ENCODE measurements at regions not wholly inside any gene's neighbourhood (a gene's known extent, or its start where the extent isn't known, plus 50 kb on each side); places are given as distances from the start of the nearest gene placed in this dataset.

DNA sequence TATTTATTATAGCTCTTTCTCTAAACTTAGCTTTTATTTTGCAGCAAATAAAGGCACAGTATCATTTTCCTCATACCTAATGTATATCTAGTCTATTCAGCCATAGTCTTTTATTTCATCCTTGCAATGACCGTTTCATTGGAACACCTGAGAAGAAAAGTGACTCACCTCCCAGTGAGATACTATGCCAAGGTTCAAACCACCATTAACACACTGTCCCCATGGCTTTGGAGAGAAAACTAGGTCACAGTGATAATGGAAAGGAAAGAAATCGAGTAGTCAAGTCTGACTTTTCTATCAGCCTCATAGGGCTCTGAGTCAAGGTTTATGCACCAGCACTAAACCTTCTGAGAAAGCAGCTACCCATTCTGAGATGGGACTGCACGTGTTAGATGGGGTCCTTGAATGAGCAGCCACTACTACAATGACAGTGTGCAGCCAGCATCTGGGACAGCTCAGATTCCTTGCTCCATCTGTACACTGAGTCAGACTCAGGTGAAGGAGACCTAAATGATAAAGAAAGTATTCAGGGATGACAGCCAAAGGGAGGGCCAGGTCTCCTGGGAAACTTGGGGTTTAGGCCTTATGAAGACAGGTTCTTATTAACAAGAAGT is 971.1 kb upstream of the ACVR2A start:
- TF ChIP-seq, protein P1, sequence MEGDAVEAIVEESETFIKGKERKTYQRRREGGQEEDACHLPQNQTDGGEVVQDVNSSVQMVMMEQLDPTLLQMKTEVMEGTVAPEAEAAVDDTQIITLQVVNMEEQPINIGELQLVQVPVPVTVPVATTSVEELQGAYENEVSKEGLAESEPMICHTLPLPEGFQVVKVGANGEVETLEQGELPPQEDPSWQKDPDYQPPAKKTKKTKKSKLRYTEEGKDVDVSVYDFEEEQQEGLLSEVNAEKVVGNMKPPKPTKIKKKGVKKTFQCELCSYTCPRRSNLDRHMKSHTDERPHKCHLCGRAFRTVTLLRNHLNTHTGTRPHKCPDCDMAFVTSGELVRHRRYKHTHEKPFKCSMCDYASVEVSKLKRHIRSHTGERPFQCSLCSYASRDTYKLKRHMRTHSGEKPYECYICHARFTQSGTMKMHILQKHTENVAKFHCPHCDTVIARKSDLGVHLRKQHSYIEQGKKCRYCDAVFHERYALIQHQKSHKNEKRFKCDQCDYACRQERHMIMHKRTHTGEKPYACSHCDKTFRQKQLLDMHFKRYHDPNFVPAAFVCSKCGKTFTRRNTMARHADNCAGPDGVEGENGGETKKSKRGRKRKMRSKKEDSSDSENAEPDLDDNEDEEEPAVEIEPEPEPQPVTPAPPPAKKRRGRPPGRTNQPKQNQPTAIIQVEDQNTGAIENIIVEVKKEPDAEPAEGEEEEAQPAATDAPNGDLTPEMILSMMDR (IDR thresholded peaks at IDR 0.05), result no peak
- no peak for ATAC-seq (ENCODE audit: low FRiP score)
- DNase-seq (ENCODE audit: low spot score), result no peak

DNA sequence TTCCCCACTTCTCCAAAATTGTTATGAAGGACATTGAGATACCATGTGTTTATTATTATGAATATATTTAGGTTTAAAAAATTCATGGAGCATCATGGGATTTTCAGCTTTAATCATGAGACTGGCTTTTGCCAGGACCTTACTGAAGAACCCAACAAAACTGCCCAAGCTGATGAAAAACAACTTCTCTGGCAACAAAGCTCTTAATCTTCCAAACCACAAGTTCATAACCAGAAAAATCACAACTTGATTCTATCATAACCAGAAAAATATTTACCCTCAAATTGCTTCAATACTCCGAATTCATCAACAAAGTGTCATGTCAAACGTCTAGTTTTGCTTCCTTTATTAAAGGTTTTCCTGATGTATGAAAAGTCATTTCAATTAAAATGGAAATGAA is 971.8 kb upstream of the ACVR2A start:
- DNase-seq (ENCODE audit: low spot score), result no peak
- TF ChIP-seq, protein P1 (IDR thresholded peaks at IDR 0.05), result no peak
- ATAC-seq (ENCODE audit: low FRiP score), result no peak

DNA sequence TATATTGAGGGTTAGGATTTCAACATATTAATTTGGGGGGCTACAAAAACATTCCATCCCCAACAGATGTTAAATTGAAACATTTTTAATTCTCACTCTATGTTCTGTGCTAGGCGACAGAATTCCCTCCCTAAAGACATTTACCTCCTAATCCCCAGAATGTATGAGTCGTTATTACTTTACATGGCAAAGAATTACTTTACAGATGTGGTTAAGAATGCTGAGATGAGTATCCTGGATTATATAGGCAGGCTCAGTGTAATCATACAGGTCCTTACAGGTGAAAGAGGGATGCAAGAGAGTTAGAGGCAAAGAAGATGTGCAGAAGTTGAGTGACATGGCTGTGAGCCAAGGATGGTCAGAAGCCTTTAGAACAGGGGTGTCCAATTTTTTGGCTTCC is 974.1 kb upstream of the ACVR2A start:
- no peak for DNase-seq (ENCODE audit: low spot score)
- TF ChIP-seq, protein P1 (IDR thresholded peaks at IDR 0.05), result no peak

DNA sequence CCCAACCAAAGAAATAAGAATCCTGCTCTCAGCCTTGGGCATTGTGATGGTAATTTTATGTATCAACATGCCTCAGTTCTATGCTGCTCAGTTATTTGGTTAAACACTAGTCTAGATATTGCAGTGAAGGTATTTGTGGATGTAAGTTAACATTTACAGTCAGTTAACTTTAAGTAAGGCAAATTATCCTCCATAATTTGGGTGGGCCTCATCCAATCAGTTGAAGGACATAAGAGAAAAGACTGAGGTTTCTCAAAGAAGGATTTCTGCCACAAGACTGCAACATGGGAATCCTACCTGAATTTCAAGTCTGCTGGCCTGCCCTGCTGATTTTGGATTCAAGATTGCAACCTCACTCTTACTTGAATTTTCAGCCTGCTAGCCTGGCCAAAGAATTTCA is 975.5 kb upstream of the ACVR2A start:
- TF ChIP-seq, protein P1 (IDR thresholded peaks at IDR 0.05), result no peak
- no peak for ATAC-seq (ENCODE audit: low FRiP score)
- DNase-seq (ENCODE audit: low spot score), result no peak

More for the DNA sequence above, 974.1 kb upstream of the ACVR2A start:
- ATAC-seq (ENCODE audit: low FRiP score), result no peak

DNA sequence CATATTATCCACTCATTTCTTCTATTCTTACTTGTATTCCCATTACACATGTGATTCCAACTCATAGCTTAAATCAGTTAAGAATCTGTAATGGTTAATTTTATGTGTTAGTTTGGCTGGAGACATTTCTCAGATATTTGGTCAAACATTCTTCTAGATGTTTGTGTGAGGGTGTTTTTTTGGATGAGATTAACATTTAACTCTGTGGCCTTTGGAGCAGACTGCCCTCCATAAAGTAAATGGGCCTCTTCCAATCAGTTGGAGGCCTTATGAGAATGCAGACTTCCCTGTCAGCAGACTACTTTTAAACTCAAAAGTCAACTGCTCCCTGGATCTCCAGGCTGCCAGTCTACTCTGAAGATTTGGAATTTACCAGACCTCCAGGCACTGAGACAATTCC is 976.8 kb upstream of the ACVR2A start:
- TF ChIP-seq, protein P1 (IDR thresholded peaks at IDR 0.05), result no peak
- ATAC-seq (ENCODE audit: low FRiP score) (no peak), DNase-seq (ENCODE audit: low spot score) (no peak)

DNA sequence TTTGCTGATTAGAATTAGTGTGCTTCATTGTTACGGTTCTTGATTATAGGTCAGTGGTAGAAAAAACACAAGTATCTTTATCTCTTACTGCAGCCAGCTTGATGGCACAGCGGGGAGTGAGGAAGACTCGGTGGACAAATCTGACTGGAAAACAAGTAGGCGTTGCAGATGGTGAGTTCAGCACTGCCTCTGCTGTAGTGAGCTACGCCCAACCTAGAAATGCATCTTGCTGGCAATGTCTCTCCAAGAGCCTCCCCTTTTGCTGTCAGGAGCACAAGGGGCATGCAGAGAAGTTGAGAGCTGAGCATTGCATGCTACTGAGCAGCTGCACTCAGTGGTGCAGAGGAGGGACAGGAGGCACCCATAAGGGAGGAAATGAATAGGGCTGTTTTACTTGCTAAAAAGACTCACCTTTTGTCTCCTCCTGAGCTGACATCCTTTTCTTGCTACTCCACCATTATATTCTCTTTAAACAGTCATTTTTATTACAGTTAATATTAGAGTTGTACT is 977.3 kb upstream of the ACVR2A start:
- ATAC-seq (ENCODE audit: low FRiP score), result no peak
- TF ChIP-seq, protein P1 (IDR thresholded peaks at IDR 0.05), result no peak
- no peak for DNase-seq (ENCODE audit: low spot score)

DNA sequence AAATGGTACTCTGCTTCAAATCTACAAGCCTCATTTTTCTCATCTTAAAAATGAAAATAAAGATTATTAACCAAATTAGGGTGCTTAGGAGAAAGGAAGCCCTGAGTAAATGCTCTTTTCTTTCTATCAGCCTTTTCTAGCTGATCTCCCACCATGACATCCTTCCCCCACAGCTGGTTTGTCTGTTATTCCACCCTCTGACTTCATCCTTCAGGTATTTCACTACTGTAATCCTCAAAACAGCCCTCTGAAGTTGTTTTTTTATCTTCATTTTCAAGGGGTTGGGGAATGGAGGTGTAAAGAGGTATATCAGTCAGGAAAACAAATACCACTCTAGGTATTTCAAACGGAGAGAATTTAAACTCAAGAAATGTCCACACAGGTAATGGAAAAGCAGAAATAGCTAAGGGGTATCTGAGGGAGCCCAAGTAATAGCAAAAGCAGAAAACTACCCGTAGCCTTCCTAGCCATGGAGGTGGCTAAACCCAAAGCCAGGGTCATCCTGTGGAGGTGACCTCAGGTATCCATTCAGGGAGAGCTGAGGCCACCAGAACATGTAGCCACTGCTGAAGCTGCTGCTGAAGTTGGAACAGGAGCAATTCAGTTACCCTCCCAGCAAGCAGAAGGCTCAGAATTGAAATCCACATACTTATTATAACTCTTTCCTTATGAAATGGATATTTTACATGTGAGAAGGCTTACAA is 990.9 kb upstream of the ACVR2A start:
- TF ChIP-seq, protein P1 (IDR thresholded peaks at IDR 0.05), result no peak
- ATAC-seq (ENCODE audit: low FRiP score), result no peak
- no peak for DNase-seq (ENCODE audit: low spot score)

All from omental fat pad (tissue), 3 donors.